ENCODE measurements at regions not wholly inside any gene's neighbourhood (a gene's known extent, or its start where the extent isn't known, plus 50 kb on each side); places are given as distances from the start of the nearest gene placed in this dataset.
A peak's percentile ranks its signal among the peaks of the same experiment; 100 is the strongest.

GRCh38 chr6:71489736-71490135 lies 201.1 kb downstream of the OGFRL1 start:
- no peaks in the 10 kb centered on the region for H3K9me3 ChIP-seq (ENCODE audit: insufficient read depth, low read depth, low read length)
- peaks cover 18% of the 10 kb centered on the region for H3K79me1 ChIP-seq (ENCODE audit: low read length)
- DNase-seq: peak; percentile 96 to 97
- no peak overlapping the region for H3K14ac ChIP-seq (ENCODE audit: low read length)
- no peak overlapping the region for H3K4me2 ChIP-seq (ENCODE audit: low read length)
- H2BK120ac ChIP-seq (ENCODE audit: insufficient read depth, low read length, poor library complexity): no peak overlapping the region
- no peak overlapping the region for H2BK12ac ChIP-seq (ENCODE audit: low read length)
- no peaks in the 10 kb centered on the region for H3K27me3 ChIP-seq (ENCODE audit: insufficient read depth, low read length)
- H2AFZ ChIP-seq (ENCODE audit: insufficient read depth, low read length, poor library complexity): no peak overlapping the region
- H2AK5ac ChIP-seq (ENCODE audit: low read length): no peak overlapping the region
- no peak overlapping the region for H3K4me3 ChIP-seq (ENCODE audit: low read depth, low read length)
- H4K91ac ChIP-seq (ENCODE audit: low read depth, low read length): no peak overlapping the region
- no peak overlapping the region for H3K4ac ChIP-seq (ENCODE audit: low read depth, low read length)
- no peak overlapping the region for H4K12ac ChIP-seq (ENCODE audit: low read depth, low read length)
- no peak overlapping the region for H3K9ac ChIP-seq (ENCODE audit: low read length)
- no peaks in the 10 kb centered on the region for H3K36me3 ChIP-seq (ENCODE audit: control insufficient read depth in 1 of 2, insufficient read depth in 2 of 2, low read length in 2 of 2)
- H3K18ac ChIP-seq (ENCODE audit: low read length): no peak overlapping the region
- no peak overlapping the region for H4K8ac ChIP-seq (ENCODE audit: low read depth, low read length)
- no peak overlapping the region for H2BK5ac ChIP-seq (ENCODE audit: low read depth, low read length, poor library complexity)
- H3K4me1 ChIP-seq (ENCODE audit: control insufficient read depth in 1 of 2, insufficient read depth in 2 of 2, low read length in 2 of 2): peaks cover 0 to 9% of the 10 kb centered on the region in 2 experiments
- H3K23ac ChIP-seq (ENCODE audit: low read length): no peak overlapping the region
- WGBS (ENCODE audit: extremely low coverage, insufficient coverage, insufficient read length): no CpG with 5 or more reads among the region's 3 CpGs
- H3K27ac ChIP-seq (ENCODE audit: low read depth, low read length): peak overlapping the region; percentile 94
- no peaks in the 10 kb centered on the region for H3K79me2 ChIP-seq (ENCODE audit: control insufficient read depth, insufficient read depth, low read length, poor library complexity)

DNA sequence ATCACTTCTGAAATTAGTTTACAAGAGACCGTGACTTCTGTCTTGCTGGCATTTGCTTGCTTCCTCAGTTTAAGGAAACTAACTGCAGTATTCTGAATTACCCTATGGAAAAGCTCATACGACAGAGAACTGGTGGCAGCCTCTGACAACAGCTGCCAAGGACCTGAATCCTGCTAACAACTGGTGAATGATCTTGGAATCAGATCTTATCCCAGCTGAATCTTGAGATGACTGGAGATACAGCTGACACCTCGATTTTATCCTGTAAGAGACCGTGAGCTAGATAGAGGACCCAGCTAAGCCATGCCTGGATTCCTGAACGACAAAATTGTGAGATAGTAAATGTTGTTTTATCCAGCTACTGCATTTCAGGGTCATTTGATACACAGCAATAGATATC lies 202.3 kb downstream of the OGFRL1 start:
- Histone ChIP-seq H3K27me3 (ENCODE audit: insufficient read depth, low read length) (no peaks in the 10 kb centered on the region), H3K4ac (ENCODE audit: low read depth, low read length) (no peak overlapping the region), H3K79me1 (ENCODE audit: low read length) (peaks cover 13% of the 10 kb centered on the region), H3K27ac (ENCODE audit: low read depth, low read length) (peak overlapping the region; percentile 58), H2AFZ (ENCODE audit: insufficient read depth, low read length, poor library complexity) (no peak overlapping the region), H2BK5ac (ENCODE audit: low read depth, low read length, poor library complexity) (peak overlapping the region; percentile 67), H2AK5ac (ENCODE audit: low read length) (no peak overlapping the region), H3K4me2 (ENCODE audit: low read length) (no peak overlapping the region), H2BK120ac (ENCODE audit: insufficient read depth, low read length, poor library complexity) (peak overlapping the region; percentile 52), H4K91ac (ENCODE audit: low read depth, low read length) (peak overlapping the region; percentile 81), H3K79me2 (ENCODE audit: control insufficient read depth, insufficient read depth, low read length, poor library complexity) (no peaks in the 10 kb centered on the region), H4K12ac (ENCODE audit: low read depth, low read length) (no peak overlapping the region), H3K4me1 (ENCODE audit: control insufficient read depth in 1 of 2, insufficient read depth in 2 of 2, low read length in 2 of 2) (peaks cover 0 to 6% of the 10 kb centered on the region in 2 experiments), H4K8ac (ENCODE audit: low read depth, low read length) (no peak overlapping the region), H3K14ac (ENCODE audit: low read length) (peak overlapping the region; percentile 32), H2BK12ac (ENCODE audit: low read length) (peak overlapping the region; percentile 75), H3K23ac (ENCODE audit: low read length) (no peak overlapping the region), H3K4me3 (ENCODE audit: low read depth, low read length) (no peak overlapping the region), H3K36me3 (ENCODE audit: control insufficient read depth in 1 of 2, insufficient read depth in 2 of 2, low read length in 2 of 2) (no peaks in the 10 kb centered on the region), H3K9me3 (ENCODE audit: insufficient read depth, low read depth, low read length) (no peaks in the 10 kb centered on the region), H3K18ac (ENCODE audit: low read length) (no peak overlapping the region), H3K9ac (ENCODE audit: low read length) (no peak overlapping the region)
- no CpG with 5 or more reads among the region's 5 CpGs for WGBS (ENCODE audit: extremely low coverage, insufficient coverage, insufficient read length)
- peak; percentile 25 to 81 for DNase-seq

- no peak overlapping the region for H2AK5ac ChIP-seq (ENCODE audit: low read length)
- H3K4ac ChIP-seq (ENCODE audit: low read depth, low read length): no peak overlapping the region
- no peaks in the 10 kb centered on the region for H3K27me3 ChIP-seq (ENCODE audit: insufficient read depth, low read length)
- peaks cover 13% of the 10 kb centered on the region for H3K79me1 ChIP-seq (ENCODE audit: low read length)
- H3K9me3 ChIP-seq (ENCODE audit: insufficient read depth, low read depth, low read length): no peaks in the 10 kb centered on the region
- no peak overlapping the region for H3K18ac ChIP-seq (ENCODE audit: low read length)
- H3K9ac ChIP-seq (ENCODE audit: low read length): no peak overlapping the region
- DNase-seq: no peak
- no peaks in the 10 kb centered on the region for H3K36me3 ChIP-seq (ENCODE audit: control insufficient read depth in 1 of 2, insufficient read depth in 2 of 2, low read length in 2 of 2)
- no peak overlapping the region for H2BK12ac ChIP-seq (ENCODE audit: low read length)
- H3K23ac ChIP-seq (ENCODE audit: low read length): no peak overlapping the region
- H2AFZ ChIP-seq (ENCODE audit: insufficient read depth, low read length, poor library complexity): no peak overlapping the region
- H2BK5ac ChIP-seq (ENCODE audit: low read depth, low read length, poor library complexity): no peak overlapping the region
- H3K4me1 ChIP-seq (ENCODE audit: control insufficient read depth in 1 of 2, insufficient read depth in 2 of 2, low read length in 2 of 2): peaks cover 0 to 6% of the 10 kb centered on the region in 2 experiments
- H3K14ac ChIP-seq (ENCODE audit: low read length): no peak overlapping the region
- no peak overlapping the region for H2BK120ac ChIP-seq (ENCODE audit: insufficient read depth, low read length, poor library complexity)
- no peak overlapping the region for H4K91ac ChIP-seq (ENCODE audit: low read depth, low read length)
- H4K8ac ChIP-seq (ENCODE audit: low read depth, low read length): no peak overlapping the region
- no peaks in the 10 kb centered on the region for H3K79me2 ChIP-seq (ENCODE audit: control insufficient read depth, insufficient read depth, low read length, poor library complexity)
- H3K4me2 ChIP-seq (ENCODE audit: low read length): no peak overlapping the region
- H4K12ac ChIP-seq (ENCODE audit: low read depth, low read length): no peak overlapping the region
- H3K27ac ChIP-seq (ENCODE audit: low read depth, low read length): no peak overlapping the region
- H3K4me3 ChIP-seq (ENCODE audit: low read depth, low read length): no peak overlapping the region
Observed at GRCh38 chr6:71491844-71492243, 203.2 kb downstream of the OGFRL1 start.

DNA sequence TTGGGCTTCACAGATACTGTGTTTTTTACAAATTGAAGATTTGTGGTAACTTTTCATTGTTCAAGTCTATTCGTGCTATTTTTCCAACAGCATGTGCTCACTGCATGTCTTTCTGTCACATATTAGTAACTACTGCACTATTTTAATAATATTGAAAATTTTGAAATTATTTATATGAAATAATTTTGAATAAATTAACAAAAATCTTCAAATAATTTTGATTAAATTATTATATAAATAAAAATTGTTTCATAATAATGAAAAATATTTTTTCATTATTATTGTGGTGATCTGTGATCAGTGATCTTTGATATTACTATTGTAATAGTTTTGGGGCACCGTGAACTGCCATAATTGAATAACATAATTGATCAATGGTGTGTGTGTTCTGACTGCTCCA lies 204.1 kb downstream of the OGFRL1 start:
- WGBS (ENCODE audit: extremely low coverage, insufficient coverage, insufficient read length): no CpG with 5 or more reads among the region's 2 CpGs
- no peak overlapping the region for H2AFZ ChIP-seq (ENCODE audit: insufficient read depth, low read length, poor library complexity)

More for the DNA sequence above, 204.1 kb downstream of the OGFRL1 start:
- Histone ChIP-seq H4K8ac (ENCODE audit: low read depth, low read length) (no peak overlapping the region), H3K18ac (ENCODE audit: low read length) (no peak overlapping the region), H3K14ac (ENCODE audit: low read length) (no peak overlapping the region), H3K9me3 (ENCODE audit: insufficient read depth, low read depth, low read length) (no peaks in the 10 kb centered on the region), H2BK12ac (ENCODE audit: low read length) (no peak overlapping the region), H3K4ac (ENCODE audit: low read depth, low read length) (no peak overlapping the region), H3K79me1 (ENCODE audit: low read length) (peaks cover 13% of the 10 kb centered on the region), H3K9ac (ENCODE audit: low read length) (no peak overlapping the region), H2BK120ac (ENCODE audit: insufficient read depth, low read length, poor library complexity) (no peak overlapping the region), H4K91ac (ENCODE audit: low read depth, low read length) (no peak overlapping the region), H3K27ac (ENCODE audit: low read depth, low read length) (no peak overlapping the region), H3K4me3 (ENCODE audit: low read depth, low read length) (no peak overlapping the region), H3K4me2 (ENCODE audit: low read length) (no peak overlapping the region), H3K23ac (ENCODE audit: low read length) (no peak overlapping the region), H4K12ac (ENCODE audit: low read depth, low read length) (no peak overlapping the region), H2BK5ac (ENCODE audit: low read depth, low read length, poor library complexity) (no peak overlapping the region), H3K79me2 (ENCODE audit: control insufficient read depth, insufficient read depth, low read length, poor library complexity) (no peaks in the 10 kb centered on the region), H3K27me3 (ENCODE audit: insufficient read depth, low read length) (no peaks in the 10 kb centered on the region), H3K36me3 (ENCODE audit: control insufficient read depth in 1 of 2, insufficient read depth in 2 of 2, low read length in 2 of 2) (no peaks in the 10 kb centered on the region), H3K4me1 (ENCODE audit: control insufficient read depth in 1 of 2, insufficient read depth in 2 of 2, low read length in 2 of 2) (peaks cover 0 to 6% of the 10 kb centered on the region in 2 experiments), H2AK5ac (ENCODE audit: low read length) (no peak overlapping the region)
- DNase-seq: no peak
